Esophagus muscularis mucosa (tissue), 4 donors: ENCODE measurements at regions not wholly inside any gene's neighbourhood (a gene's known extent, or its start where the extent isn't known, plus 50 kb on each side); places are given as distances from the start of the nearest gene placed in this dataset.

Source experiments
- DNase-seq: peaks from one replicate; pipeline ENCODE4 v3.0.0-alpha.2; 2017; ENCODE audit errors: extremely low spot score
- H3K27ac ChIP-seq, 4 donors: fragments of 200-600 bp; sonication (generic); replicated peaks in 1 of 4; 1 replicate in 3 of 4; 2 replicates in 1 of 4; pipeline ENCODE4 v1.5.1; 2016 to 2019; ENCODE audit warnings: mild to moderate bottlenecking in 1 of 4
- H3K27me3 ChIP-seq, 4 donors: fragments of 200-600 bp; sonication (generic); one replicate each; pipeline versions ENCODE4 v1.5.1 to v1.6.0; 2016 to 2019
- H3K36me3 ChIP-seq, 4 donors: fragments of 200-600 bp; sonication (generic); one replicate each; pipeline ENCODE4 v1.5.1; 2016 to 2019
- H3K4me1 ChIP-seq, 4 donors: fragments of 200-600 bp; sonication (generic); one replicate each; pipeline ENCODE4 v1.5.1; 2016 to 2019
- H3K4me3 ChIP-seq, 4 donors: fragments of 200-600 bp; sonication (generic); 1 replicate in 2 of 4; 2 replicates in 2 of 4; pipeline ENCODE4 v1.5.1; 2016 to 2019; ENCODE audit warnings: mild to moderate bottlenecking in 4 of 4, moderate library complexity in 1 of 4
- H3K9me3 ChIP-seq, 4 donors: fragments of 200-600 bp; sonication (generic); 1 replicate in 3 of 4; 2 replicates in 1 of 4; pipeline ENCODE4 v1.5.1; 2016 to 2019
- EP300 ChIP-seq: sonication (generic); formaldehyde crosslinking; IDR thresholded peaks from one replicate; pipeline ENCODE4 v1.6.1; 2017; ENCODE audit warnings: antibody characterized with exemption
- POLR2A ChIP-seq: fragments of 450-650 bp; IDR thresholded peaks from one replicate; pipeline ENCODE4 v1.6.1; 2017; ENCODE audit warnings: antibody characterized with exemption, moderate library complexity, mild to moderate bottlenecking, low read depth
- POLR2AphosphoS5 ChIP-seq, 2 donors: sonication (generic); formaldehyde crosslinking; IDR thresholded peaks; one replicate each; pipeline ENCODE4 v1.6.1; 2017; ENCODE audit warnings: antibody characterized with exemption in 2 of 2
- WGBS: methylation state at CpG from one replicate; pipeline ENCODE4 v1.1.5; 2018; 5-methylcytosine and 5-hydroxymethylcytosine counted together
- intact Hi-C: fragments of 100-400 bp; cut with DNase I; formaldehyde crosslinking; loops from one replicate; pipeline ENCODE4 v1.15.1; 2023
- TF ChIP-seq, protein P1 (sequence below), 3 experiments: fragments of 200-600 bp in 2 of 3; fragments of 450-650 bp in 1 of 3; sonication (generic) in 2 of 3; IDR thresholded peaks; one replicate each; pipeline ENCODE4 v1.5.1; 2017 to 2019; ENCODE audit warnings: antibody characterized with exemption in 3 of 3, mild to moderate bottlenecking in 2 of 3, moderate library complexity in 1 of 3

DNA sequence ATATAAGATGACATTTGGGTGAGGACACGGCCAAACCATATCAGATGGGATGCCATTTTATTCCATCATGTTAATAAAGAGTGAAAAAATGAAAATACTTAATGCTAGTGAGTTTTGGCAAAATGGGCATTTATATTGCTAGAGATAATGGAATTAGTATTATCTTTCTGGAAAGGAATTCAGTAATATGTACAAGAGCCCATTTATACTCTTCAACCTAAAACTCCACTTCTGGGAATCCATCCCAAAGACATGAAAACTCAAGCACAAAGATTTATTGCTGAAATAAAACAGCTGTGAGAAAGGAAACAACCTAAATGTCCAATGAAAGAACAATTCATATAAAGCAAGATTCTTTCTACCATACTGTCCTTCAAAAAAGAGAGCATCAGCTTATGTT, 96.0 kb upstream of the TMEM168 start:
- no peak for TF ChIP-seq EP300
- TF ChIP-seq, protein P1, sequence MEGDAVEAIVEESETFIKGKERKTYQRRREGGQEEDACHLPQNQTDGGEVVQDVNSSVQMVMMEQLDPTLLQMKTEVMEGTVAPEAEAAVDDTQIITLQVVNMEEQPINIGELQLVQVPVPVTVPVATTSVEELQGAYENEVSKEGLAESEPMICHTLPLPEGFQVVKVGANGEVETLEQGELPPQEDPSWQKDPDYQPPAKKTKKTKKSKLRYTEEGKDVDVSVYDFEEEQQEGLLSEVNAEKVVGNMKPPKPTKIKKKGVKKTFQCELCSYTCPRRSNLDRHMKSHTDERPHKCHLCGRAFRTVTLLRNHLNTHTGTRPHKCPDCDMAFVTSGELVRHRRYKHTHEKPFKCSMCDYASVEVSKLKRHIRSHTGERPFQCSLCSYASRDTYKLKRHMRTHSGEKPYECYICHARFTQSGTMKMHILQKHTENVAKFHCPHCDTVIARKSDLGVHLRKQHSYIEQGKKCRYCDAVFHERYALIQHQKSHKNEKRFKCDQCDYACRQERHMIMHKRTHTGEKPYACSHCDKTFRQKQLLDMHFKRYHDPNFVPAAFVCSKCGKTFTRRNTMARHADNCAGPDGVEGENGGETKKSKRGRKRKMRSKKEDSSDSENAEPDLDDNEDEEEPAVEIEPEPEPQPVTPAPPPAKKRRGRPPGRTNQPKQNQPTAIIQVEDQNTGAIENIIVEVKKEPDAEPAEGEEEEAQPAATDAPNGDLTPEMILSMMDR (IDR thresholded peaks at IDR 0.05), result no peak
- Histone ChIP-seq H3K4me1 (peaks cover 8 to 23% (median 20%) of the 10 kb centered on the region in 4 donors), H3K27me3 (no peaks in the 10 kb centered on the region), H3K4me3 (no peak overlapping the region), H3K36me3 (no peaks in the 10 kb centered on the region), H3K27ac (no peak overlapping the region), H3K9me3 (no peaks in the 10 kb centered on the region)
- WGBS, result 88% methylated on average over 1 of the region's 1 CpG
- no peak for DNase-seq
- intact Hi-C loops, result no loop called here

DNA sequence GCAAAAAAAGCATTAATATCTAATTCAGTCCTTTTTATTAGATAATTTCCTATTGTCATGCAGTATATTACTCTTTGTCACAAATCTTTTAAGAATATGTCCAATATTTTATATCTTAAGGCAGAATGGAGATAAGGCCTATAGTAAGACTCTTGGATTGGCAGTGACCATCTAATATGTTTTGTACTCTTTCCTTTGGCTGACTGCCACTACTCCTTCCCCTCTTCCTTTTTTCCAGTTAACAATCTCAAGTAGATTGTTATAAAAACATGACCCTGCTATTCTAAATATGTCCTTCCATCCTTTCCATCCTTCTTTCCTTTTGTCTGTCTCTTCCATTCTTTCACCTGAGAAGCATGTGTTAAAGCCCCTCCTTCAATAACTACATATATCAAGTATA, 92.8 kb upstream of the TMEM168 start:
- TF ChIP-seq, protein P1 (IDR thresholded peaks at IDR 0.05), result no peak
- intact Hi-C loops, result no loop called here
- Histone ChIP-seq H3K27ac (no peak overlapping the region), H3K36me3 (no peaks in the 10 kb centered on the region), H3K4me1 (peaks cover 8 to 20% (median 14%) of the 10 kb centered on the region in 4 donors), H3K4me3 (no peak overlapping the region), H3K9me3 (no peaks in the 10 kb centered on the region), H3K27me3 (no peaks in the 10 kb centered on the region)
- no peak for DNase-seq

DNA sequence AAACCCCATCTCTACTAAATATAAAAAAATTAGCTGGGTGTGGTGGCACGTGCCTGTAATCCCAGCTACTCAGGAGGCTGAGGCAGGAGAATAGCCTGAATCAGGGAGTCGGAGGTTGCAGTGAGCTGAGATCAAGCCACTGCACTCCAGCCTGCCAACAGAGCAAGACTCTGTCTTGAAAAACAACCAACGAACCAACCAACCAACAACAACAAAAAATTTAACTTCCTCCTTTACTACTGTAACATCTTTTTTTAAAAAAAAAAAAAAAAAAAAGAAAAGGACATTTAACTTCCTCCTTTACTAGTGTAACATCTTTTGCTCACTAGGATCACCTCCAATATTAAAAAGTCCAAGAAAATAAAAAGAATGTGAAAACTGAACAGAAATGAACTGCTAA, 92.3 kb upstream of the TMEM168 start:
- TF ChIP-seq EP300 (no peak), POLR2AphosphoS5 (IDR thresholded peaks at IDR 0.05) (no peak), POLR2A (no peak)
- TF ChIP-seq, protein P1 (IDR thresholded peaks at IDR 0.05), result no peak
- intact Hi-C loops, result no loop called here

DNA sequence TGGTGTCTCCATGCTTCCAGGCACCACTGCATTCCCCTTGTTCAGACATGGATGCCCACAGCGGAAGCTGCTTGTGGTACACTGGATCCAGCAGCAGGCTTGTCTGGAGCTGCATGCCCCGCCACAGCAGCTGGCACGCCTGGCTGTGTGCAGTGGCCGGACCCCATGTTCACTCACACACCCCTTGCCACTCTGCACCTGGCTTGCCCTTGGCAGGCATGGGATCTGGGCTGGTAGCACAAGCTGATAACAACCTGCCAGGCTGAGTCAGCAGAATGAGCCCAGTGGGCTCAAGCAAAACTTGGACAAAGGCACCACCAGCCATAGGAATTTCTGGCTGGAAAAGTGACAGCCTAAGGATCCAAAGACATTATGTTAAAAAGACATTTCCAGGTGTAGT, 91.8 kb upstream of the TMEM168 start:
- Histone ChIP-seq H3K4me1 (peaks cover 8 to 19% (median 14%) of the 10 kb centered on the region in 4 donors), H3K27me3 (no peaks in the 10 kb centered on the region), H3K9me3 (no peaks in the 10 kb centered on the region), H3K27ac (no peak overlapping the region), H3K36me3 (no peaks in the 10 kb centered on the region), H3K4me3 (no peak overlapping the region)
- WGBS, result no CpG with 5 or more reads among the region's 4 CpGs
- no peak for DNase-seq
- TF ChIP-seq, protein P1 (IDR thresholded peaks at IDR 0.05), result no peak
- no peak for TF ChIP-seq POLR2AphosphoS5 (IDR thresholded peaks at IDR 0.05)
- TF ChIP-seq EP300, result no peak
- TF ChIP-seq POLR2A, result no peak
- intact Hi-C loops, result no loop called here

More for the DNA sequence above, 92.3 kb upstream of the TMEM168 start:
- H3K27me3 ChIP-seq, result no peaks in the 10 kb centered on the region
- H3K4me3 ChIP-seq, result no peak overlapping the region
- WGBS, result 75% methylated on average over 3 of the region's 3 CpGs
- H3K27ac ChIP-seq, result no peak overlapping the region
- H3K4me1 ChIP-seq, result peaks cover 8 to 20% (median 14%) of the 10 kb centered on the region in 4 donors
- DNase-seq, result no peak
- H3K36me3 ChIP-seq, result no peaks in the 10 kb centered on the region
- no peaks in the 10 kb centered on the region for H3K9me3 ChIP-seq

DNA sequence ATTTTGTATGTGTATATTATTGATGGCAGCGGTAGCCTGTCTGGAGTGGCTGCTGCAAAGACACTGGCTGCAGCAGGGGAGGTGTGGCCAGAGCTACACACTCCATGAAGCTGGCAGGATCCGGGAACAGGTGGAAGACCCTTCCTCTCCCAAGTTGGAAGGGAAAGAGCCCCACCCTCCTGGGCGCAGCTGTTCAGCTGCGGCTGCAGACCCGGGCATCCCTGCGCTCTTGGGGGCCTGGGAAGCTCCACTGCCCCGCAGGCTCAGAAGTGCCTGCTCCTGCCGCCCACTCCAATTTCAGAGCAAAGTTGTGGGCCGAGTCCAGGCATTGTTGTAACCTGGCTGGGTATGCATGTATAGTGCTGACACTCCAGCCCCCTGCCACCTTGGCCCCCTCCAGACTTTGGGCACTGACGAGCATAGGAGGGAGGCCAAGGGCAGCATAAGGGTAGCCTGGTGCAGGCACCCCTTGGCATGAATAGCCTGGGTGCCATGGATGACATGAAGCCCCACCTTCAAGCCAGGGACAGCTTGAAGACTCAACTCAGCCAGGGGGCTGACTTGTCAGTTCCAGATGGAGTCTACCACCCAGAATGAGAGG, 90.7 kb upstream of the TMEM168 start:
- intact Hi-C loops, result no loop called here
- 81% methylated on average over 4 of the region's 10 CpGs for whole genome bisulfite sequencing
- Histone ChIP-seq H3K27ac (no peak overlapping the region), H3K4me3 (no peak overlapping the region), H3K9me3 (no peaks in the 10 kb centered on the region), H3K4me1 (peaks cover 6 to 15% (median 10%) of the 10 kb centered on the region in 4 donors), H3K27me3 (no peaks in the 10 kb centered on the region), H3K36me3 (no peaks in the 10 kb centered on the region)
- no peak for DNase-seq
- TF ChIP-seq POLR2AphosphoS5 (IDR thresholded peaks at IDR 0.05) (no peak), POLR2A (no peak), EP300 (no peak)
- TF ChIP-seq, protein P1 (IDR thresholded peaks at IDR 0.05), result no peak
